Stimulated activated CD8-positive, alpha-beta memory T cell treated with anti-CD3 and anti-CD28 coated beads, Interleukin-15, amount 100 ng/mL, for 48 hours (primary cell): ENCODE measurements at regions not wholly inside any gene's neighbourhood (a gene's known extent, or its start where the extent isn't known, plus 50 kb on each side); places are given as distances from the start of the nearest gene placed in this dataset.

Source experiments
- DNase-seq, 2 donors: peaks; one replicate each; pipeline ENCODE4 v3.0.0-alpha.2; 2020; ENCODE audit warnings: low read depth in 2 of 2

DNA sequence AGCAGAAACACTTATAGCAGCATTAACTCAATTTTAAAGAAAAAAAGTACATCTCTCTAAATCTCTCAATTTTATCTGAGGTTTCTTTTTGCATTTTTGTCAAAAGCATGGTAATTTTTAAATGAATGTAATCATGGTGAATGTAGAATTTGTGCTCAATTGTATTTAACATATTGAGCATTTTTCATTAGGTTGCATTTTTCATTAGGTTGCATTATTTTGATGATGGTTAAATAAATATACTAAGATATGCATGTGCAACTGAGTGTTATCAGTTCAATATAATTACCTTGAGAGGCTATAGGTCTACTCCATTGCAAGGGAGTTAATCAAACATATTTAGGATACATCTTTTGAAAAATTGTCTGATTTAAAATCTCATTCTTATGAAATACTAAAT lies 355.1 kb upstream of the SPTLC3 start:
- no peak for DNase-seq

DNA sequence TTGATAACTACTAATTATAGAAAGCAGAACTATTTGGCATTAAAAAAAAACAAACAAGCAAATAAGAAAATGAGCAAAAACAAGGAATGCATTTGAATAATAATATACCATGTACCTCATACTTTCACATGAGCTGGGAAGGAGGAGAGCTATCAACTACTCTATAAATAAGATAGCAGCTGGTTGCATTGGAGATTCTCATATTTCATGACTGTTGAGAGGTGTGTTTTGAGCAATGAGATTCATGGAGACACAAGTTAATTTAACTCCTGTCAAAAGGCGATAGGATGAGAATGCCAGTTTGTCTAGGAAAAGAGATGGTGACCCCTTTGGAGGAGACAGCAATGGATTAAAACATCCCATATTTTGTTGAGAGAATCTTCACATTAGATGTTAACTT lies 348.8 kb upstream of the SPTLC3 start:
- no peak for DNase-seq

- DNase-seq: no peak
Observed at GRCh38 chr20:12660918-12661317, 347.9 kb upstream of the SPTLC3 start.

- no peak for DNase-seq
Observed at GRCh38 chr20:12670301-12670700, 338.5 kb upstream of the SPTLC3 start.

- DNase-seq: no peak
Observed at GRCh38 chr20:12673352-12673751, 335.4 kb upstream of the SPTLC3 start.

GRCh38 chr20:12677925-12678324 lies 330.8 kb upstream of the SPTLC3 start:
- no peak for DNase-seq

GRCh38 chr20:12679447-12679846 lies 329.3 kb upstream of the SPTLC3 start:
- DNase-seq: no peak

DNA sequence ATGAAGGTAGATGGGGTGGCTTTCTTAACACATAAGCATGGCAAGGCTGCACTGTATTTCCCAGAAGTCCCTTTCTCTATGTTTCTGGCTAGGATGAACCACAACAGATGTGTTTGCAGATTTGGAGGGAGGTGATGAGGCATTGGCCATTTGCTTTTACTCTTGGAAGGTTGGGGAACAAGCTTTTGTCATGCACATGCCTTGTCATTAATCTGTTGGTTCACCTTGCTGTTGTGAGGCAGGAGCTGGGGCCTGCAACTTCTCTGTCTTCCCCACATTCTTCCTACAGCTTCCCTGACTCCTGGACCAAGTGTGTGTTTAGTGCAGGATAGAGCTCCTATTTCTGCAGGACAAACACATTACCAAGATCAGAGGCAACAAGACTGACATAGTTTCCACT lies 326.2 kb upstream of the SPTLC3 start:
- DNase-seq: no peak

DNA sequence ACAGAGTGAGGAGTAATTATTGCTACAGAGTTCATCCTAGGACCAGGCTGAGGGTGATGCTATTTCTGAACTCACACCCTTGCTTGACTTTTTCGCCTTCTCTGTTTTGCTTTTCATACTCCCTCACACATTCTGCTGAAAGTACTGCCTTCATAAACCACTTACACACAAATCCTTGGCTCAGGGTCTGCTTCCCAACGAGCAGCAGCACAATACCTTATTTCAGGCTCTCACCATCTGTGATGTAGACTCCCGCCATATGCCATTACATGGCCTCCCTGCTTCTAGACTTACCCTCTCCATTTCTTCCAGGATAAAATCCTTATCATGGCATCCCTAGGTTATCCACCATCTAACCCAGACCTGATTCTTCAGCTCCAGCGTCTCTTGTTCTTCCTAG lies 321.3 kb upstream of the SPTLC3 start:
- no peak for DNase-seq

DNA sequence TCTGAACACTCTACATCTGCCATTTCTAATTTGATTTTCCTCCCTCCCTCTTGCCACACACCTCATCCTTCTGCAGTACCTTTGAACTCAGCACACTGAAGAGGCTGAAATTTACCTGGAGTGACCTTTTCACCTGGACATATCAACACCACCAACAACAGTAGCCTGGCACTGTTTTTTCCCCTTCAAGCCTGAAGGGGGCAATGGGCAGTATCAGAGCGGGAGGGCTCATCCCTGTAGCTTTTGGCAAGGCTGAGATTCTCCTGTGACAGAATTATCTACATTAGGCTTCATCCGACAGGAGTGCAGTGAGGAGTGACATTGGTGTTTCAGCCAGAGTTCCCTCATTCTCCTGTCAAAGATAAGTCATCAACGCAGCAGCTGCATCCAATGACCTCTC lies 312.8 kb upstream of the SPTLC3 start:
- DNase-seq: no peak

GRCh38 chr20:12698817-12699216 lies 310.0 kb upstream of the SPTLC3 start:
- no peak for DNase-seq

DNA sequence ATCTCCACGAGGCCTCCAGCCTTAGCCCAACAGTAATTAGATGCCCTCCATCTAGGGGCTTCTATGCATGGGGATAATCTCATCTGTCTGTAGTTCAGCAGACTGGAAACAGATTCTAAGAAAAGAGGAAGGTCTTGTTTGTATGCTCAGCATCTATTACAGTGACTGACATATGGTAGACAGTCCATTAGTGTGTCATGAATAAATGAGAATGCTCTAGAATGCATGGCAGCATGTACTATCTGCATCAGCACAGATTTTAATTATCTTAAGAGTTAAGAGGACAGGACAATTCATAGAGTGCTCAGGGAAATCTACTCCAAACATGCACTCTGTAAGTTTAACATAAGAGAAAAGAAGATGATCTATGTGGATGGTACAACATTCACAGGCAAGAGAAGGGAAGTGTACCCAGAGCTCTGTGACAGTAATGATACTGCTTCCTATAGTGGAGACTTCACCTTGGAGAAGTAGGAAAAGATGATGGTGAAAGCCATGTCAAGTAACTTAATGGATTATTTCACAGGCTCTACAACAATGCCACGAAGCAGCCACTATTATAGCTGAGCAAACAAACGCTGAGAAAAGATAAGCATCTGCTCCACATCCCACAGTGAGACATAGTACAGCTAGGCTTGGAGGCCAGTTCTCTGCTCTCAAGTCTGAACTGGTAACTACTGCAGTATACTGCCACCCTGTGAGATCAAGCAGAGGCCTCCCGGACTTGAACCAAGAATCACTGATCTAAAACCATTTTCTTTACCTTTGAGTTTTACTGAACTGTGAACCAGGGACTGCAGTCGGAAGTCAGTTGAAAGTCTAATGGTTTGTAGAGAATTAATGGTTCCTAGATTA lies 309.2 kb upstream of the SPTLC3 start:
- DNase-seq: no peak

DNA sequence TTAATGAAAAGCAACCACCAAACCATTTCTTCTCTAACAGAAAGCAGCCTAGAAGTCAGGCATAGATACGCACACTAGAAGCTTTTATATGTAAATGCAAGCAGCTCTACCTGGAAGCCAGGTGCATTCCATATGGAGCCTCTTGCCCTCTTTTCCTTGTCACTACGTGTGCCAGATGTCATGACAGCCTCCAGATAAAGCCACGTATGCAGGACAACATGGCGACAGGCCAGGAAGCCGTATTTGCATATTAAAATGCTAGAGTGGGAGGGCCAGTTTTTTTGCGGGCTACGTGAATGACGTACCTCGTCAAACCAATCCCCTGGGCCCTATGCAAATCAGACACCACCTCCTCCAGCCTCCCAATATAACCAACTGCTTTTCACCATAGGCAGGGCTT lies 308.1 kb upstream of the SPTLC3 start:
- no peak for DNase-seq

DNA sequence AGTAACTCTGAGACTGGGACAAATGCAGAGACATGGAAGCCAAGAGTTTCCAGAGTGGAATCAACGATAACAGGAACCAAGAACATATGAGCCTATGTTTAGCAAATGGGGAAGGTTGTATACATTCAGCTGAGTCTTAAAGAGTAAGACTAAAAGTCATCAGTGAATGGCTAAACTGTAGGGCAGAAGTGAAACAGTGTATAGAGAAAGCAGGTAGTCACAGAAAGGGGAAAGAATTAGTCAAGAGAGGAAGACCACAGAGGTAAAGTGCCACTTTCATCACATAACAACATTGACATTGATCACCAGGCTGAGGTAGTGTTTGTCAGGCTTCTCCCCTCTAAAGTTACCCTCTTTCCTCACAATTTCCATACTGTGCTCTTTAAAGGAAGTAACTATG lies 306.5 kb upstream of the SPTLC3 start:
- no peak for DNase-seq

- no peak for DNase-seq
Observed at GRCh38 chr20:12715371-12715770, 293.4 kb upstream of the SPTLC3 start.

- DNase-seq: no peak
Observed at GRCh38 chr20:12715991-12716680, 292.6 kb upstream of the SPTLC3 start.

GRCh38 chr20:12717061-12717460 lies 291.7 kb upstream of the SPTLC3 start:
- no peak for DNase-seq

GRCh38 chr20:12718619-12719018 lies 290.2 kb upstream of the SPTLC3 start:
- DNase-seq: no peak

DNA sequence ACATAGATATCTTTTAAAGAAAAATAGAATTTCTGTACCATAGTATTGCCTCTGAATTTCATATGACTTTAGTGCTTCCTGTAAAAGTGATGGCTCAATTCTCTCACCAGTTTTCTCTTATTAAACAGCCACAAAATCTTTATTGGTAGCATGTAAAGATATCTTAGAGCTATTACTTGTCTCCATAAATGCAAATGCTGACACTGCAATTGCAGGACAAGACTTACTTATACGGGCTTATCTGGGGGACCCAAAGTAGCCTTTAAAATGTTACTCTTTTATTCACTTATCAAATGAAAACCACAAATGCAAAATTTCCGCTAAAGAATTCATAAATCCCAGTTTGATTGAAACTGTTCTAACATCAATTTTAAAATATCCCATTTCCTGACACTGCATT lies 287.1 kb upstream of the SPTLC3 start:
- no peak for DNase-seq

DNA sequence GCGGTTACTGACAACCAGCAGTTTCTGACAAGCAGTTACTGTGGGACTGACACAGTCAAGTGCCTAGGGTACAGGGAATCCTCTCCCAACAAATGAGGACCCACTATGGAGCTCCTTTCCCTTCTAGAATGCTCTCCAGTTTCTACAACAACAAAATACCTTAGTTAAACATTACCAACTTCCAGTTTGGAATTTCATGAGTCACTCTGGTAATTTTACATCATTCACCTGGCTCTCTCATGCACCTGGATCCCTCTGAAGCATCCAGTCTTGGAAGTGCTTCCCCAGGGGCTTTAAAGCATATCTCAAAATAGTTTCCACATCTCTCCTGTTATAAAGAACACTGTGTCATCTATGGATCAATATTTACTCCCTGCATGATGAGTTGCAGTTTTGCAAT lies 286.7 kb upstream of the SPTLC3 start:
- no peak for DNase-seq

DNA sequence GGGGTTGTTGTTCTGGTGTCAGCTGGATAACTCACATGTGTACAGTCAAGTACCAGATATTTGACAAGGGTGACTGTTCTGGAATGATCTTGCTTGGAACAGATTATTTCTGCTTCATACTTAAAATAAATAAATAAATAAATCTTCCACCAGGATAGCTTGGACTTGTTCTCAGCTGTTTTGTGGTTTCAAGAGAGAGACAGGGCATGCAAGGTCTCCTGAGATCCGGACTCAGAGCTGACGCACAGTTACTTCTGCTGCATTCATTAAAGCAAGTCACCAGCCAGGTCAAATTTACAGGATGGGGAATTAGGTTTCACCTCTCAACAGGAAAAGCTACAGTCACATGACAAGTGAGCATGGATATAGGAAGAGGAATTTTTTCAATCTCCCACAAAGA lies 285.0 kb upstream of the SPTLC3 start:
- DNase-seq: no peak

DNA sequence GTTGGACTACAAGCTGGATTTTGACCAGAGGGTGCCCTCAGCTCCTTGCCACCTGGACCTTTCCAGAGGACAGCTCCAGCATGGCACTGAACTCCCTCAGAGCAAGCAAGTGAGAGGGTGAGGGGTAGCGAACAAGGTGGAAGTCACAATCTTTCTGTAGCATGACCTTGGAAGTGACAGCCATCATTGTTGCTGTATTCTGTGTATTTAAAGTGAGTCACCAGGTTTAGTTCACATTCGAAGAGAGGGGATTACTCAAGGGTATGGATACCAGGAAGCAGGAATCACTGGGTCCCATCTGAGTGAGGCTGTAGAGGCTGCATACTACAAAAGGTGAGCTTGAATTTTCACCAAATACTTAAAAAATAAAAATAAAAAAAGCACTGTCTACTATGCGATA lies 280.0 kb upstream of the SPTLC3 start:
- DNase-seq: no peak

- DNase-seq: no peak
Observed at GRCh38 chr20:12729326-12729725, 279.4 kb upstream of the SPTLC3 start.
